ENCODE measurements at regions not wholly inside any gene's neighbourhood (a gene's known extent, or its start where the extent isn't known, plus 50 kb on each side); places are given as distances from the start of the nearest gene placed in this dataset.

GRCh38 chr7:136179154-136179553 is 202.0 kb upstream of the MTPN start:
- no peak for DNase-seq (ENCODE audit: low spot score)
- no peak for TF ChIP-seq CTCF (IDR thresholded peaks at IDR 0.05; ENCODE audit: extremely low read depth, missing control alignments)

GRCh38 chr7:136174477-136175125 is 197.4 kb upstream of the MTPN start:
- TF ChIP-seq CTCF (IDR thresholded peaks at IDR 0.05; ENCODE audit: extremely low read depth, missing control alignments), result no peak
- DNase-seq (ENCODE audit: low spot score), result no peak

GRCh38 chr7:136173874-136174273 is 196.7 kb upstream of the MTPN start:
- no peak for TF ChIP-seq CTCF (IDR thresholded peaks at IDR 0.05; ENCODE audit: extremely low read depth, missing control alignments)
- DNase-seq (ENCODE audit: low spot score), result no peak

GRCh38 chr7:136171233-136171632 is 194.1 kb upstream of the MTPN start:
- no peak for TF ChIP-seq CTCF (IDR thresholded peaks at IDR 0.05; ENCODE audit: extremely low read depth, missing control alignments)
- DNase-seq (ENCODE audit: low spot score), result no peak

GRCh38 chr7:136168821-136169220 is 191.7 kb upstream of the MTPN start:
- DNase-seq (ENCODE audit: low spot score), result no peak
- TF ChIP-seq CTCF (IDR thresholded peaks at IDR 0.05; ENCODE audit: extremely low read depth, missing control alignments), result no peak

- TF ChIP-seq CTCF (IDR thresholded peaks at IDR 0.05; ENCODE audit: extremely low read depth, missing control alignments), result no peak
- no peak for DNase-seq (ENCODE audit: low spot score)
Measured at GRCh38 chr7:136167991-136168390, 190.8 kb upstream of the MTPN start.

GRCh38 chr7:136166521-136166920 is 189.4 kb upstream of the MTPN start:
- TF ChIP-seq CTCF (IDR thresholded peaks at IDR 0.05; ENCODE audit: extremely low read depth, missing control alignments), result no peak
- DNase-seq (ENCODE audit: low spot score), result no peak
